Natural killer cell (primary cell): ENCODE measurements at regions not wholly inside any gene's neighbourhood (a gene's known extent, or its start where the extent isn't known, plus 50 kb on each side); places are given as distances from the start of the nearest gene placed in this dataset.

Source experiments
- ATAC-seq, 3 donors: fragments of 150-1000 bp in 2 of 3; fragments of 200-7000 bp in 1 of 3; cut with Tn5 transposase; 1 replicate in 1 of 3; 2 replicates in 2 of 3; pipeline ENCODE4 v1.10.0; 2021; ENCODE audit warnings: mild to moderate bottlenecking in 2 of 3, moderate library complexity in 2 of 3
- DNase-seq, 2 donors: peaks; one replicate each; pipeline versions ENCODE4 v3.0.0 to v3.0.0-alpha.2; 2013 to 2021; ENCODE audit warnings: mixed read lengths in 1 of 2
- H3K27ac ChIP-seq: one replicate; pipeline ENCODE4 v1.5.1; 2013; ENCODE audit warnings: mild to moderate bottlenecking, low read length
- H3K27me3 ChIP-seq: one replicate; pipeline ENCODE4 v1.6.1; 2013; ENCODE audit warnings: low read length; ENCODE audit not compliant: control insufficient read depth, insufficient read depth
- H3K36me3 ChIP-seq: one replicate; pipeline ENCODE4 v1.6.1; 2013; ENCODE audit warnings: low read length; ENCODE audit not compliant: control insufficient read depth, insufficient read depth
- H3K4me1 ChIP-seq: one replicate; pipeline ENCODE4 v1.6.1; 2013; ENCODE audit warnings: low read length; ENCODE audit not compliant: control insufficient read depth, insufficient read depth
- H3K4me3 ChIP-seq: one replicate; pipeline ENCODE4 v1.5.1; 2013; ENCODE audit warnings: low read length
- H3K9me3 ChIP-seq: one replicate; pipeline ENCODE4 v1.6.1; 2013; ENCODE audit warnings: low read length; ENCODE audit not compliant: control insufficient read depth, insufficient read depth
- H3K27ac Mint-ChIP-seq, 2 donors: one replicate each; pipeline ENCODE4 v1.8.0; 2022; ENCODE audit warnings: mild to moderate bottlenecking in 2 of 2, mixed read lengths in 2 of 2, moderate library complexity in 1 of 2
- H3K27me3 Mint-ChIP-seq, 2 donors: one replicate each; pipeline ENCODE4 v1.8.0; 2022; ENCODE audit warnings: low read depth in 2 of 2, mixed read lengths in 2 of 2
- H3K36me3 Mint-ChIP-seq: one replicate; pipeline ENCODE4 v1.8.0; 2022; ENCODE audit warnings: mixed read lengths
- H3K4me1 Mint-ChIP-seq, 2 donors: one replicate each; pipeline ENCODE4 v1.8.0; 2022; ENCODE audit warnings: mixed read lengths in 2 of 2
- H3K4me3 Mint-ChIP-seq: one replicate; pipeline ENCODE4 v1.8.0; 2022; ENCODE audit warnings: mild to moderate bottlenecking, moderate library complexity, mixed read lengths
- H3K9me3 Mint-ChIP-seq, 2 donors: one replicate each; pipeline ENCODE4 v1.8.0; 2022; ENCODE audit warnings: mixed read lengths in 2 of 2
- CTCF ChIP-seq: fragments of 200-600 bp; IDR thresholded peaks from one replicate; pipeline ENCODE4 v1.8.0; 2022; ENCODE audit warnings: antibody characterized with exemption
- WGBS: methylation state at CpG from one replicate; pipeline ENCODE4 v1.1.7; 2013; ENCODE audit warnings: missing lambda C conversion rate; ENCODE audit not compliant: insufficient coverage; 5-methylcytosine and 5-hydroxymethylcytosine counted together
- intact Hi-C: fragments of 100-400 bp; cut with micrococcal nuclease; formaldehyde crosslinking; loops from one replicate; pipeline ENCODE4 v1.14.2; 2022

GRCh38 chr4:178958725-178959440, 1516.6 kb upstream of the AGA start:
- Histone ChIP-seq H3K36me3 (no peaks in the 10 kb centered on the region), H3K27ac (no peak overlapping the region), H3K4me3 (no peak overlapping the region), H3K27me3 (no peaks in the 10 kb centered on the region), H3K4me1 (no peaks in the 10 kb centered on the region), H3K9me3 (peaks cover 9% of the 10 kb centered on the region)
- no peak overlapping the region for H3K4me3 Mint-ChIP-seq
- peaks cover 15 to 20% of the 10 kb centered on the region in 2 donors for H3K9me3 Mint-ChIP-seq
- DNase-seq: no peak
- H3K27me3 Mint-ChIP-seq: no peaks in the 10 kb centered on the region
- ATAC-seq: no peak
- WGBS: no CpG with 5 or more reads among the region's 4 CpGs
- H3K27ac Mint-ChIP-seq: no peak overlapping the region
- no peaks in the 10 kb centered on the region for H3K36me3 Mint-ChIP-seq
- H3K4me1 Mint-ChIP-seq: no peaks in the 10 kb centered on the region
- no peak for TF ChIP-seq CTCF
- intact Hi-C loops: no loop called here

GRCh38 chr4:178963446-178964045, 1521.3 kb upstream of the AGA start:
- ATAC-seq (no peak), DNase-seq (no peak)
- Histone ChIP-seq H3K27me3 (no peaks in the 10 kb centered on the region), H3K27ac (no peak overlapping the region), H3K36me3 (no peaks in the 10 kb centered on the region), H3K4me3 (no peak overlapping the region), H3K9me3 (peaks cover 13% of the 10 kb centered on the region), H3K4me1 (no peaks in the 10 kb centered on the region)
- TF ChIP-seq CTCF: no peak
- peaks cover 13 to 22% of the 10 kb centered on the region in 2 donors for H3K9me3 Mint-ChIP-seq
- no peaks in the 10 kb centered on the region for H3K4me1 Mint-ChIP-seq
- intact Hi-C loops: no loop called here
- no peaks in the 10 kb centered on the region for H3K27me3 Mint-ChIP-seq
- WGBS: 86% methylated on average over 2 of the region's 4 CpGs
- H3K4me3 Mint-ChIP-seq: no peak overlapping the region
- no peak overlapping the region for H3K27ac Mint-ChIP-seq
- peaks cover 6% of the 10 kb centered on the region for H3K36me3 Mint-ChIP-seq

- H3K4me3 ChIP-seq: no peak overlapping the region
- no peak overlapping the region for H3K4me3 Mint-ChIP-seq
- H3K27me3 ChIP-seq: no peaks in the 10 kb centered on the region
- H3K9me3 Mint-ChIP-seq: peaks cover 16 to 21% of the 10 kb centered on the region in 2 donors
- no peak overlapping the region for H3K27ac Mint-ChIP-seq
- DNase-seq (no peak), ATAC-seq (no peak)
- no peaks in the 10 kb centered on the region for H3K36me3 ChIP-seq
- peaks cover 6% of the 10 kb centered on the region for H3K36me3 Mint-ChIP-seq
- H3K27me3 Mint-ChIP-seq: no peaks in the 10 kb centered on the region
- intact Hi-C loops: no loop called here
- peaks cover 13% of the 10 kb centered on the region for H3K9me3 ChIP-seq
- H3K4me1 Mint-ChIP-seq: no peaks in the 10 kb centered on the region
- no peak overlapping the region for H3K27ac ChIP-seq
- no peaks in the 10 kb centered on the region for H3K4me1 ChIP-seq
- TF ChIP-seq CTCF: no peak
- 83% methylated on average over 2 of the region's 2 CpGs for WGBS
These were observed 1524.4 kb upstream of the AGA start for GRCh38 chr4:178966644-178967043.
